Endothelial cell of umbilical vein (primary cell): ENCODE measurements at regions not wholly inside any gene's neighbourhood (a gene's known extent, or its start where the extent isn't known, plus 50 kb on each side); places are given as distances from the start of the nearest gene placed in this dataset.

Experiments
- BruUV-seq: library from RNA; stranded (reverse); fragments of 400-500 nt; replicated peaks from 2 replicates; lab custom pipeline; 2021; lab: Mats Ljungman, UMichigan
- CTCF ChIA-PET: fragments of 300-600, 350-600 bp; sonication (Branson Sonifier 250); formaldehyde crosslinking; loops from one replicate; lab custom pipeline; 2021; ENCODE audit warnings: antibody characterized with exemption, inconsistent platforms; lab: Charles Lee
- POLR2A ChIA-PET: fragments of 300-600, 350-600 bp; sonication (Branson Sonifier 250); formaldehyde crosslinking; loops from one replicate; lab custom pipeline; 2021; ENCODE audit warnings: antibody characterized with exemption, inconsistent platforms; lab: Charles Lee
- DNase-seq: peaks from one replicate; pipeline ENCODE4 v3.0.0-alpha.2; 2011; ENCODE audit warnings: low read depth, low spot score
- FAIRE-seq: peaks from 2 replicates; lab custom pipeline; 2011; peaks lifted over from hg19 to GRCh38; lab: Jason Lieb, UNC
- H2AFZ ChIP-seq: 2 replicates; pipeline ENCODE4 v1.6.0; 2012; ENCODE audit warnings: low read depth, low read length, control low read depth, inconsistent platforms
- H3K27ac ChIP-seq: 2 replicates; pipeline ENCODE4 v1.5.1; 2011; ENCODE audit warnings: low read depth, mild to moderate bottlenecking, control low read depth, low read length, moderate library complexity; ENCODE audit not compliant: insufficient read depth
- H3K27me3 ChIP-seq, 2 experiments: 2 replicates each; pipeline versions ENCODE4 v1.6.0 to v1.6.1; 2011; ENCODE audit warnings: low read length in 2 of 2, mixed read lengths in 1 of 2; ENCODE audit not compliant: control insufficient read depth in 2 of 2, insufficient read depth in 2 of 2
- H3K36me3 ChIP-seq, 2 experiments: 2 replicates in 1 of 2; 3 replicates in 1 of 2; pipeline ENCODE4 v1.5.1; 2011; ENCODE audit warnings: low read length in 2 of 2, mild to moderate bottlenecking in 1 of 2, moderate library complexity in 1 of 2; ENCODE audit not compliant: control insufficient read depth in 2 of 2, insufficient read depth in 2 of 2; ENCODE audit errors: extremely low read depth in 1 of 2
- H3K4me1 ChIP-seq: 3 replicates; pipeline ENCODE4 v1.5.1; 2011; ENCODE audit warnings: mild to moderate bottlenecking, low read length; ENCODE audit not compliant: control insufficient read depth, insufficient read depth; ENCODE audit errors: extremely low read depth
- H3K4me2 ChIP-seq: 2 replicates; pipeline ENCODE4 v1.6.1; 2011; ENCODE audit warnings: low read length, control low read depth, mixed read lengths; ENCODE audit not compliant: insufficient read depth
- H3K4me3 ChIP-seq, 3 experiments: fragments of 200-600 bp in 1 of 3; sonication (generic), shearing (Covaris generic) in 1 of 3; replicated peaks in 1 of 3; 2 replicates each; pipeline ENCODE4 v1.5.1; 2011 to 2016; ENCODE audit warnings: control low read depth in 3 of 3, low read length in 3 of 3, mild to moderate bottlenecking in 2 of 3, inconsistent platforms in 1 of 3, low read depth in 1 of 3, moderate library complexity in 1 of 3; ENCODE audit not compliant: insufficient read depth in 1 of 3
- H3K79me2 ChIP-seq: 2 replicates; pipeline ENCODE4 v1.6.0; 2012; ENCODE audit warnings: low read length, inconsistent platforms; ENCODE audit not compliant: control insufficient read depth, insufficient read depth
- H3K9ac ChIP-seq: replicated peaks from 2 replicates; pipeline ENCODE3; 2011; ENCODE audit warnings: low read length, control low read depth; ENCODE audit not compliant: insufficient read depth; ENCODE audit errors: extremely low read depth
- H3K9me1 ChIP-seq: replicated peaks from 3 replicates; pipeline ENCODE4 v1.6.0; 2011; ENCODE audit warnings: mild to moderate bottlenecking, low read length; ENCODE audit not compliant: control insufficient read depth, insufficient read depth; ENCODE audit errors: extremely low read depth
- H3K9me3 ChIP-seq: replicated peaks from 2 replicates; pipeline ENCODE4 v1.5.1; 2012; ENCODE audit warnings: low read length, inconsistent platforms; ENCODE audit not compliant: control insufficient read depth, insufficient read depth
- H4K20me1 ChIP-seq: replicated peaks from 2 replicates; pipeline ENCODE3; 2011; ENCODE audit warnings: mild to moderate bottlenecking, low read length; ENCODE audit not compliant: control insufficient read depth, insufficient read depth; ENCODE audit errors: extremely low read depth
- EZH2 ChIP-seq: IDR thresholded peaks from 2 replicates; pipeline ENCODE4 v1.6.1; 2012; ENCODE audit warnings: borderline replicate concordance, low read depth, mild to moderate bottlenecking, moderate library complexity, low read length, inconsistent platforms; ENCODE audit not compliant: severe bottlenecking
- FOS ChIP-seq: IDR thresholded peaks from 2 replicates; pipeline ENCODE4 v1.6.1; 2011; ENCODE audit warnings: mild to moderate bottlenecking, low read length, moderate library complexity, borderline replicate concordance; ENCODE audit not compliant: insufficient read depth
- MAX ChIP-seq: IDR thresholded peaks from 2 replicates; pipeline ENCODE4 v1.6.1; 2011; ENCODE audit not compliant: insufficient read depth, insufficient read length
- MYC ChIP-seq: IDR thresholded peaks from one replicate; pipeline ENCODE4 v1.6.1; 2011; ENCODE audit warnings: mild to moderate bottlenecking, low read depth, low read length
- POLR2A ChIP-seq: IDR thresholded peaks from 2 replicates; pipeline ENCODE4 v1.6.1; 2012; ENCODE audit warnings: low read depth, mild to moderate bottlenecking, control low read depth, low read length
- dilution Hi-C: fragments of 300-500 bp; cut with MboI; formaldehyde crosslinking; loops from one replicate; pipeline ENCODE4 v1.15.0; 2019; ENCODE audit warnings: low sequenced_read_pairs; ENCODE audit not compliant: extremely low pct_ligation_motif_present
- intact Hi-C: fragments of 100-400 bp; cut with micrococcal nuclease; formaldehyde crosslinking; loops from one replicate; pipeline ENCODE4 v1.10.0; 2022

GRCh38 chr11:70596091-70596490, 197.8 kb downstream of the CTTN start:
- no peaks in the 10 kb centered on the region for H3K36me3 ChIP-seq
- BruUV-seq, result no TSS peak
- H2AFZ ChIP-seq, result no peak overlapping the region
- H3K4me1 ChIP-seq, result no peaks in the 10 kb centered on the region
- H3K27ac ChIP-seq, result no peak overlapping the region
- ChIA-PET CTCF (no interaction called here), POLR2A (no interaction called here)
- H4K20me1 ChIP-seq, result no peaks in the 10 kb centered on the region
- FAIRE-seq (no peak), DNase-seq (no peak)
- H3K79me2 ChIP-seq, result no peaks in the 10 kb centered on the region
- H3K9me3 ChIP-seq, result no peaks in the 10 kb centered on the region
- no peak overlapping the region for H3K4me3 ChIP-seq
- H3K9ac ChIP-seq, result no peak overlapping the region
- TF ChIP-seq MYC (no peak), EZH2 (no peak)
- intact Hi-C loops (no loop called here), dilution Hi-C loops (no loop called here)
- H3K4me2 ChIP-seq, result no peak overlapping the region
- no peaks in the 10 kb centered on the region for H3K9me1 ChIP-seq
- no peaks in the 10 kb centered on the region for H3K27me3 ChIP-seq

GRCh38 chr11:70597006-70597555, 198.8 kb downstream of the CTTN start:
- ChIA-PET CTCF (no interaction called here), POLR2A (no interaction called here)
- no peak for TF ChIP-seq FOS
- no peak for TF ChIP-seq MYC
- no peak for TF ChIP-seq POLR2A
- TF ChIP-seq MAX, result no peak
- no peaks in the 10 kb centered on the region for H3K9me1 ChIP-seq
- H3K9ac ChIP-seq, result no peak overlapping the region
- no peaks in the 10 kb centered on the region for H3K4me1 ChIP-seq
- H3K9me3 ChIP-seq, result no peaks in the 10 kb centered on the region
- FAIRE-seq (no peak), DNase-seq (no peak)
- intact Hi-C loops (no loop called here), dilution Hi-C loops (no loop called here)
- H3K4me3 ChIP-seq, result no peak overlapping the region
- H3K79me2 ChIP-seq, result no peaks in the 10 kb centered on the region
- H2AFZ ChIP-seq, result no peak overlapping the region
- H3K36me3 ChIP-seq, result no peaks in the 10 kb centered on the region
- no peaks in the 10 kb centered on the region for H4K20me1 ChIP-seq
- BruUV-seq, result no TSS peak
- H3K27ac ChIP-seq, result no peak overlapping the region
- H3K27me3 ChIP-seq, result no peaks in the 10 kb centered on the region
- H3K4me2 ChIP-seq, result no peak overlapping the region
